H1 (cell line): ENCODE measurements at regions not wholly inside any gene's neighbourhood (a gene's known extent, or its start where the extent isn't known, plus 50 kb on each side); places are given as distances from the start of the nearest gene placed in this dataset.

ENCODE experiments used
- BCL11A ChIP-seq, 2 experiments: IDR thresholded peaks; one replicate each; pipeline ENCODE4 v1.6.1; 2011; ENCODE audit warnings: low read depth in 2 of 2, low read length in 2 of 2, mild to moderate bottlenecking in 2 of 2
- CEBPB ChIP-seq: IDR thresholded peaks from 2 replicates; pipeline ENCODE4 v1.6.1; 2012; ENCODE audit warnings: low read depth, low read length
- POU5F1 ChIP-seq: IDR thresholded peaks from 2 replicates; pipeline ENCODE4 v1.6.1; 2011; ENCODE audit warnings: low read depth, mild to moderate bottlenecking, low read length, moderate library complexity
- TF ChIP-seq, protein P1 (sequence below): fragments of 300-600 bp; sonication (generic); IDR thresholded peaks from 2 replicates; pipeline ENCODE4 v1.7.1; 2012; ENCODE audit warnings: low read length, moderate library complexity, mild to moderate bottlenecking, inconsistent platforms; ENCODE audit not compliant: insufficient replicate concordance

DNA sequence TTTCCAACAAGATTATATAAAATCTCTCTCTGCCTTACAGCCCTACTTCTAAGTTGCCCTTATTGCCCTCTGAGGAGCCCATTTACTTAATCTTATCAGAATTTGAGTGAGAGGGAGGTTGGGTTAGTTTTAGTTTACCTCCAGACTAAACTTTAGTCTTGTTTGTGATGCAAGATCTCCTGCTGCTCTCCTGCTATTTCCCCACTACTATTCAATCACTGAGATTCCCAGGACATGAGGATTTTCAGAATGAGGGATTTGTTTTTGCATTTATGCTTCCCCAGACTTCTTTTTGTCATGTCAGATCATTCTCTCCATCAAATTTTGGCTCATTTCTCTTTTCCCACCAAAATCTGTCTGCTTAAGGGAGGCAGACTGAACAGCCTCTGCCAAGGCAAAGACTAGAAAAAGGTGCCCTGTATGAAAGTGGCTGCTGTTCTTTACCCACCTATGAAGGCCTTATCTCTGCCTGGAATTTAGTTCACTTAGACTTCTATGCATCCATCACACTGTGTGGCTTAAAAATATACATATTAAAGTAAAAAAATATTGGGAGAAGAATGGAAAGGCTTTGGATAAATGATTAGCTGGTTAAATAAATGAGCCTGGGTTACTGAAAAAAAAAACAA, 401.3 kb downstream of the PID1 start (continued):
- TF ChIP-seq, protein P1, sequence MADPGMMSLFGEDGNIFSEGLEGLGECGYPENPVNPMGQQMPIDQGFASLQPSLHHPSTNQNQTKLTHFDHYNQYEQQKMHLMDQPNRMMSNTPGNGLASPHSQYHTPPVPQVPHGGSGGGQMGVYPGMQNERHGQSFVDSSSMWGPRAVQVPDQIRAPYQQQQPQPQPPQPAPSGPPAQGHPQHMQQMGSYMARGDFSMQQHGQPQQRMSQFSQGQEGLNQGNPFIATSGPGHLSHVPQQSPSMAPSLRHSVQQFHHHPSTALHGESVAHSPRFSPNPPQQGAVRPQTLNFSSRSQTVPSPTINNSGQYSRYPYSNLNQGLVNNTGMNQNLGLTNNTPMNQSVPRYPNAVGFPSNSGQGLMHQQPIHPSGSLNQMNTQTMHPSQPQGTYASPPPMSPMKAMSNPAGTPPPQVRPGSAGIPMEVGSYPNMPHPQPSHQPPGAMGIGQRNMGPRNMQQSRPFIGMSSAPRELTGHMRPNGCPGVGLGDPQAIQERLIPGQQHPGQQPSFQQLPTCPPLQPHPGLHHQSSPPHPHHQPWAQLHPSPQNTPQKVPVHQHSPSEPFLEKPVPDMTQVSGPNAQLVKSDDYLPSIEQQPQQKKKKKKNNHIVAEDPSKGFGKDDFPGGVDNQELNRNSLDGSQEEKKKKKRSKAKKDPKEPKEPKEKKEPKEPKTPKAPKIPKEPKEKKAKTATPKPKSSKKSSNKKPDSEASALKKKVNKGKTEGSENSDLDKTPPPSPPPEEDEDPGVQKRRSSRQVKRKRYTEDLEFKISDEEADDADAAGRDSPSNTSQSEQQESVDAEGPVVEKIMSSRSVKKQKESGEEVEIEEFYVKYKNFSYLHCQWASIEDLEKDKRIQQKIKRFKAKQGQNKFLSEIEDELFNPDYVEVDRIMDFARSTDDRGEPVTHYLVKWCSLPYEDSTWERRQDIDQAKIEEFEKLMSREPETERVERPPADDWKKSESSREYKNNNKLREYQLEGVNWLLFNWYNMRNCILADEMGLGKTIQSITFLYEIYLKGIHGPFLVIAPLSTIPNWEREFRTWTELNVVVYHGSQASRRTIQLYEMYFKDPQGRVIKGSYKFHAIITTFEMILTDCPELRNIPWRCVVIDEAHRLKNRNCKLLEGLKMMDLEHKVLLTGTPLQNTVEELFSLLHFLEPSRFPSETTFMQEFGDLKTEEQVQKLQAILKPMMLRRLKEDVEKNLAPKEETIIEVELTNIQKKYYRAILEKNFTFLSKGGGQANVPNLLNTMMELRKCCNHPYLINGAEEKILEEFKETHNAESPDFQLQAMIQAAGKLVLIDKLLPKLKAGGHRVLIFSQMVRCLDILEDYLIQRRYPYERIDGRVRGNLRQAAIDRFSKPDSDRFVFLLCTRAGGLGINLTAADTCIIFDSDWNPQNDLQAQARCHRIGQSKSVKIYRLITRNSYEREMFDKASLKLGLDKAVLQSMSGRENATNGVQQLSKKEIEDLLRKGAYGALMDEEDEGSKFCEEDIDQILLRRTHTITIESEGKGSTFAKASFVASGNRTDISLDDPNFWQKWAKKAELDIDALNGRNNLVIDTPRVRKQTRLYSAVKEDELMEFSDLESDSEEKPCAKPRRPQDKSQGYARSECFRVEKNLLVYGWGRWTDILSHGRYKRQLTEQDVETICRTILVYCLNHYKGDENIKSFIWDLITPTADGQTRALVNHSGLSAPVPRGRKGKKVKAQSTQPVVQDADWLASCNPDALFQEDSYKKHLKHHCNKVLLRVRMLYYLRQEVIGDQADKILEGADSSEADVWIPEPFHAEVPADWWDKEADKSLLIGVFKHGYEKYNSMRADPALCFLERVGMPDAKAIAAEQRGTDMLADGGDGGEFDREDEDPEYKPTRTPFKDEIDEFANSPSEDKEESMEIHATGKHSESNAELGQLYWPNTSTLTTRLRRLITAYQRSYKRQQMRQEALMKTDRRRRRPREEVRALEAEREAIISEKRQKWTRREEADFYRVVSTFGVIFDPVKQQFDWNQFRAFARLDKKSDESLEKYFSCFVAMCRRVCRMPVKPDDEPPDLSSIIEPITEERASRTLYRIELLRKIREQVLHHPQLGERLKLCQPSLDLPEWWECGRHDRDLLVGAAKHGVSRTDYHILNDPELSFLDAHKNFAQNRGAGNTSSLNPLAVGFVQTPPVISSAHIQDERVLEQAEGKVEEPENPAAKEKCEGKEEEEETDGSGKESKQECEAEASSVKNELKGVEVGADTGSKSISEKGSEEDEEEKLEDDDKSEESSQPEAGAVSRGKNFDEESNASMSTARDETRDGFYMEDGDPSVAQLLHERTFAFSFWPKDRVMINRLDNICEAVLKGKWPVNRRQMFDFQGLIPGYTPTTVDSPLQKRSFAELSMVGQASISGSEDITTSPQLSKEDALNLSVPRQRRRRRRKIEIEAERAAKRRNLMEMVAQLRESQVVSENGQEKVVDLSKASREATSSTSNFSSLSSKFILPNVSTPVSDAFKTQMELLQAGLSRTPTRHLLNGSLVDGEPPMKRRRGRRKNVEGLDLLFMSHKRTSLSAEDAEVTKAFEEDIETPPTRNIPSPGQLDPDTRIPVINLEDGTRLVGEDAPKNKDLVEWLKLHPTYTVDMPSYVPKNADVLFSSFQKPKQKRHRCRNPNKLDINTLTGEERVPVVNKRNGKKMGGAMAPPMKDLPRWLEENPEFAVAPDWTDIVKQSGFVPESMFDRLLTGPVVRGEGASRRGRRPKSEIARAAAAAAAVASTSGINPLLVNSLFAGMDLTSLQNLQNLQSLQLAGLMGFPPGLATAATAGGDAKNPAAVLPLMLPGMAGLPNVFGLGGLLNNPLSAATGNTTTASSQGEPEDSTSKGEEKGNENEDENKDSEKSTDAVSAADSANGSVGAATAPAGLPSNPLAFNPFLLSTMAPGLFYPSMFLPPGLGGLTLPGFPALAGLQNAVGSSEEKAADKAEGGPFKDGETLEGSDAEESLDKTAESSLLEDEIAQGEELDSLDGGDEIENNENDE = peak; percentile 74
- no peak for TF ChIP-seq BCL11A (IDR thresholded peaks at IDR 0.05; ENCODE audit: low read depth in 2 of 2, low read length in 2 of 2)
- TF ChIP-seq POU5F1 = peak; percentile 54; the same call in 1 of the 2 replicates
- TF ChIP-seq CEBPB = peak; percentile 81
